ENCODE measurements at regions not wholly inside any gene's neighbourhood (a gene's known extent, or its start where the extent isn't known, plus 50 kb on each side); places are given as distances from the start of the nearest gene placed in this dataset.

DNA sequence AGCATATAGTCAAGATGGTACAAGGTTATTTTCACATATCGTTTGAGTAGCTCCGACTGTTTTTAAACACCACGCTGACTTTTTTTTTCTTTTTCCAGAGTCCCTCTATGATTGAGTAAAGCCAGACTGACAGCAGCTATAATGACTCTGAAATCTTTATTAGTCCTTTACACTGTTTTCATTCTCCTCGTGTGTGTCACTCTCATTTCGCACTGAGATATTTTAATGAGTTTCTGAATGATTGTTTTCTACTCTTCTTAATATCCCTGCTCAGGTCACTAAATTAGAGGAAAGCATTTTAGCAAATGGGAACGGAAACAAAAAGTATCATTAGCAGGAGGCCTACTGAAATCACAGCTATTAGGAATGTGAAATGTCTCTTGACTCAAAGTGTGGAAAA is 162.3 kb upstream of the MTPN start:
- POLR2A ChIA-PET: no interaction called here
- no peaks in the 10 kb centered on the region for H3K36me3 Mint-ChIP-seq (ENCODE audit: insufficient read depth, unreplicated experiment)
- CTCF ChIA-PET: no interaction called here
- Histone ChIP-seq H3K27me3 (replicated peaks; ENCODE audit: control insufficient read depth, insufficient read depth, low read length) (no peaks in the 10 kb centered on the region), H3K4me3 (ENCODE audit: low read depth, low read length) (no peak overlapping the region), H3K4me1 (no peaks in the 10 kb centered on the region), H3K36me3 (ENCODE audit: control insufficient read depth, insufficient read depth, low read length) (no peaks in the 10 kb centered on the region), H3K9me3 (no peaks in the 10 kb centered on the region)
- peaks cover 14% of the 10 kb centered on the region for H3K27me3 Mint-ChIP-seq (ENCODE audit: insufficient read depth, unreplicated experiment)
- TF ChIP-seq, protein P1, sequence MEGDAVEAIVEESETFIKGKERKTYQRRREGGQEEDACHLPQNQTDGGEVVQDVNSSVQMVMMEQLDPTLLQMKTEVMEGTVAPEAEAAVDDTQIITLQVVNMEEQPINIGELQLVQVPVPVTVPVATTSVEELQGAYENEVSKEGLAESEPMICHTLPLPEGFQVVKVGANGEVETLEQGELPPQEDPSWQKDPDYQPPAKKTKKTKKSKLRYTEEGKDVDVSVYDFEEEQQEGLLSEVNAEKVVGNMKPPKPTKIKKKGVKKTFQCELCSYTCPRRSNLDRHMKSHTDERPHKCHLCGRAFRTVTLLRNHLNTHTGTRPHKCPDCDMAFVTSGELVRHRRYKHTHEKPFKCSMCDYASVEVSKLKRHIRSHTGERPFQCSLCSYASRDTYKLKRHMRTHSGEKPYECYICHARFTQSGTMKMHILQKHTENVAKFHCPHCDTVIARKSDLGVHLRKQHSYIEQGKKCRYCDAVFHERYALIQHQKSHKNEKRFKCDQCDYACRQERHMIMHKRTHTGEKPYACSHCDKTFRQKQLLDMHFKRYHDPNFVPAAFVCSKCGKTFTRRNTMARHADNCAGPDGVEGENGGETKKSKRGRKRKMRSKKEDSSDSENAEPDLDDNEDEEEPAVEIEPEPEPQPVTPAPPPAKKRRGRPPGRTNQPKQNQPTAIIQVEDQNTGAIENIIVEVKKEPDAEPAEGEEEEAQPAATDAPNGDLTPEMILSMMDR (IDR thresholded peaks at IDR 0.05; ENCODE audit: insufficient read depth in 1 of 2, low read depth in 1 of 2, low read length in 1 of 2, severe bottlenecking in 1 of 2, unreplicated experiment in 1 of 2): no peak
- no TSS peak for BruUV-seq (replicated peaks)
- no peak overlapping the region for H3K27ac Mint-ChIP-seq (ENCODE audit: unreplicated experiment)
- intact Hi-C loops (cut with micrococcal nuclease; ENCODE audit: unreplicated experiment): no loop called here
- no peak for DNase-seq
- no peak overlapping the region for H3K4me3 Mint-ChIP-seq (ENCODE audit: unreplicated experiment)
- no peaks in the 10 kb centered on the region for H3K9me3 Mint-ChIP-seq (ENCODE audit: unreplicated experiment)
- no peaks in the 10 kb centered on the region for H3K4me1 Mint-ChIP-seq (ENCODE audit: low read depth, unreplicated experiment)

DNA sequence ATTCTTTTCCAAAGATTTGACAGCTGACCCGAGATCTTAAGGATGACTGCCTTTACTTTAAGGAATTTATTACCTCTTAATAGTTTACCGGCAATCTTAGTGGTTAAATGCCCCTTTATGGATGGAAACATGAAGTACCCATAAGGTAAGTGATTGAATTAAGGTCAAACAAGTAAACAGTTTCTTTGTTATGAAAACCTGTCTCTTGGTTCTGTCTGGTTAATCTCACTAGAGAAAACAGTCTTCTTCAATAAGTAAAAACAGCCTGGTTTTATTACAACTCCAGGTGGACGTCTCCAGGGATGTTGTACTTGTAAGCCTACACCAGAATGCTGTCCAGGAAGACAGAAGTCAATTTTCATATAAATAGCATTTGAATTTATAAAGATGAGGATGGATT is 161.8 kb upstream of the MTPN start:
- no TSS peak for BruUV-seq (replicated peaks)
- Histone ChIP-seq H3K4me3 (ENCODE audit: low read depth, low read length) (no peak overlapping the region), H3K36me3 (ENCODE audit: control insufficient read depth, insufficient read depth, low read length) (no peaks in the 10 kb centered on the region), H3K9me3 (no peaks in the 10 kb centered on the region), H3K4me1 (no peaks in the 10 kb centered on the region), H3K27me3 (replicated peaks; ENCODE audit: control insufficient read depth, insufficient read depth, low read length) (no peaks in the 10 kb centered on the region)
- peaks cover 14% of the 10 kb centered on the region for H3K27me3 Mint-ChIP-seq (ENCODE audit: insufficient read depth, unreplicated experiment)
- DNase-seq: no peak
- H3K36me3 Mint-ChIP-seq (ENCODE audit: insufficient read depth, unreplicated experiment): no peaks in the 10 kb centered on the region
- ChIA-PET CTCF (no interaction called here), POLR2A (no interaction called here)
- H3K9me3 Mint-ChIP-seq (ENCODE audit: unreplicated experiment): no peaks in the 10 kb centered on the region
- no peak overlapping the region for H3K27ac Mint-ChIP-seq (ENCODE audit: unreplicated experiment)
- TF ChIP-seq, protein P1 (IDR thresholded peaks at IDR 0.05; ENCODE audit: insufficient read depth in 1 of 2, low read depth in 1 of 2, low read length in 1 of 2, severe bottlenecking in 1 of 2, unreplicated experiment in 1 of 2): no peak
- no peak overlapping the region for H3K4me3 Mint-ChIP-seq (ENCODE audit: unreplicated experiment)
- H3K4me1 Mint-ChIP-seq (ENCODE audit: low read depth, unreplicated experiment): no peaks in the 10 kb centered on the region
- intact Hi-C loops (cut with micrococcal nuclease; ENCODE audit: unreplicated experiment): no loop called here

DNA sequence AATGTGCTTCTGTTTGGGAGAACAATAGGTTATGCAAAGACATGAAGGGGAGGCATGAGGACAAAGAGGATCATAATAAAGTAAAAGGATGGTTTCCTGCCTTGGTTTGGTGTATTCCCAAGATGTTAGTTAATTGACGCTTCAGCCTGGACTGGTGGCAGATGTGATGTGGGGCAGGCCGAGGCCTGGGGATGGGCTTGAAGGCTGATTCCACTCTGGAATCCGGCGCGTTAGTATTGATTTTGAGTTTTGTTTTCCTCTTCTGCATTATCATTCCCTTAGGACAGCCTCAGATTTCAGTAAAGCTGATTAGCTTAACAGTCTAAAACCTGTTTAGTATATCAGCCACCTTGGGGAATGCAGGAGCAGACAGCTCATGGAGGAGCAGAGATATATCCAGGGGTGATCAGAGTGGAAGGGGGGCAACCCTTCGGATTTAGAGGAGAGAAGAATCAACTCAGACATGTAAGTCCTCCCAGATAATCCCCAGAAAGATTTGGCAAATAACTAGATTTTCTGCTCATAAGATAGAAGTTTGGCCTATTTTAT is 159.8 kb upstream of the MTPN start:
- BruUV-seq (replicated peaks): no TSS peak
- Histone ChIP-seq H3K36me3 (ENCODE audit: control insufficient read depth, insufficient read depth, low read length) (no peaks in the 10 kb centered on the region), H3K27me3 (replicated peaks; ENCODE audit: control insufficient read depth, insufficient read depth, low read length) (no peaks in the 10 kb centered on the region), H3K4me1 (no peaks in the 10 kb centered on the region), H3K4me3 (ENCODE audit: low read depth, low read length) (no peak overlapping the region), H3K9me3 (no peaks in the 10 kb centered on the region)
- Mint-ChIP-seq H3K27me3 (ENCODE audit: insufficient read depth, unreplicated experiment) (peaks cover 17% of the 10 kb centered on the region), H3K9me3 (ENCODE audit: unreplicated experiment) (no peaks in the 10 kb centered on the region), H3K27ac (ENCODE audit: unreplicated experiment) (no peak overlapping the region), H3K4me1 (ENCODE audit: low read depth, unreplicated experiment) (no peaks in the 10 kb centered on the region), H3K4me3 (ENCODE audit: unreplicated experiment) (no peak overlapping the region), H3K36me3 (ENCODE audit: insufficient read depth, unreplicated experiment) (no peaks in the 10 kb centered on the region)
- CTCF ChIA-PET: no interaction called here
- TF ChIP-seq, protein P1 (IDR thresholded peaks at IDR 0.05; ENCODE audit: insufficient read depth in 1 of 2, low read depth in 1 of 2, low read length in 1 of 2, severe bottlenecking in 1 of 2, unreplicated experiment in 1 of 2): no peak
- DNase-seq: no peak
- POLR2A ChIA-PET: no interaction called here
- intact Hi-C loops (cut with micrococcal nuclease; ENCODE audit: unreplicated experiment): no loop called here
